OCI-LY7 (cell line): ENCODE measurements at regions not wholly inside any gene's neighbourhood (a gene's known extent, or its start where the extent isn't known, plus 50 kb on each side); places are given as distances from the start of the nearest gene placed in this dataset.

Experiments used
- EZH2phosphoT487 ChIP-seq: fragments of 200-600 bp; sonication (generic); IDR thresholded peaks from 2 replicates; pipeline ENCODE4 v1.6.1; 2018; ENCODE audit warnings: low read depth, borderline replicate concordance, mild to moderate bottlenecking, mixed run types, antibody characterized with exemption, low read length, moderate library complexity, mixed read lengths
- TF ChIP-seq, protein P1 (sequence below): fragments of 200-600 bp; sonication (generic); conservative IDR thresholded peaks from 2 replicates; pipeline ENCODE4 v1.5.1; 2014; ENCODE audit warnings: mild to moderate bottlenecking, antibody characterized with exemption, low read length, moderate library complexity, mixed read lengths

DNA sequence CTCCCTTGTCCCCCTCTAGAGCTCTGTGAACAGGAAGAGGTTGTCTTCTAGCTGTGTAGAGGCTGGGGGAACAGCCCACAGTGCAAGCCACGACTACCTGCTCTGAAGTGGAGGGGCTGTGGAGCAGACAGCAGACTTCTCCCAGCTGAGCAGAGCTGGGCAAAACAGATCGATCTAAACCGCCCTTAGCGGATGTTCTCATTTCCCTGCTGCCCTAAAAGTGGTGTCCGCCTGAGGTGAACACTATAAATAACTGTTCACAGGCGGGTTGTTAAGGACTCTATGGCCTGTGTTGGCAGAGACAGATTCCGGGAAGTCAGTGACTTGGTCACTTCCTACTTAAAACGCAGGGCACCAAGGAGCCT is 203.2 kb downstream of the RHOU start:
- no peak for TF ChIP-seq EZH2phosphoT487
- TF ChIP-seq, protein P1, sequence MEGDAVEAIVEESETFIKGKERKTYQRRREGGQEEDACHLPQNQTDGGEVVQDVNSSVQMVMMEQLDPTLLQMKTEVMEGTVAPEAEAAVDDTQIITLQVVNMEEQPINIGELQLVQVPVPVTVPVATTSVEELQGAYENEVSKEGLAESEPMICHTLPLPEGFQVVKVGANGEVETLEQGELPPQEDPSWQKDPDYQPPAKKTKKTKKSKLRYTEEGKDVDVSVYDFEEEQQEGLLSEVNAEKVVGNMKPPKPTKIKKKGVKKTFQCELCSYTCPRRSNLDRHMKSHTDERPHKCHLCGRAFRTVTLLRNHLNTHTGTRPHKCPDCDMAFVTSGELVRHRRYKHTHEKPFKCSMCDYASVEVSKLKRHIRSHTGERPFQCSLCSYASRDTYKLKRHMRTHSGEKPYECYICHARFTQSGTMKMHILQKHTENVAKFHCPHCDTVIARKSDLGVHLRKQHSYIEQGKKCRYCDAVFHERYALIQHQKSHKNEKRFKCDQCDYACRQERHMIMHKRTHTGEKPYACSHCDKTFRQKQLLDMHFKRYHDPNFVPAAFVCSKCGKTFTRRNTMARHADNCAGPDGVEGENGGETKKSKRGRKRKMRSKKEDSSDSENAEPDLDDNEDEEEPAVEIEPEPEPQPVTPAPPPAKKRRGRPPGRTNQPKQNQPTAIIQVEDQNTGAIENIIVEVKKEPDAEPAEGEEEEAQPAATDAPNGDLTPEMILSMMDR, result no peak
